Neuron (in vitro differentiated cells): ENCODE measurements at regions not wholly inside any gene's neighbourhood (a gene's known extent, or its start where the extent isn't known, plus 50 kb on each side); places are given as distances from the start of the nearest gene placed in this dataset.
"Not testable (repeated sequence)": the region's sequence is repeated elsewhere in the genome, so short reads cannot be mapped to it uniquely, and the experiment has no call there.

ENCODE experiments used
- H2AFZ ChIP-seq: one replicate; pipeline ENCODE4 v1.6.1; 2013; ENCODE audit warnings: low read depth, mild to moderate bottlenecking, inconsistent platforms, low read length, moderate library complexity
- H3K27me3 ChIP-seq: one replicate; pipeline ENCODE4 v1.6.1; 2013; ENCODE audit warnings: low read length; ENCODE audit not compliant: insufficient read depth
- H3K36me3 ChIP-seq: one replicate; pipeline ENCODE4 v1.6.1; 2013; ENCODE audit warnings: low read length; ENCODE audit not compliant: insufficient read depth
- H3K4me1 ChIP-seq: one replicate; pipeline ENCODE4 v1.6.1; 2013; ENCODE audit warnings: low read length; ENCODE audit not compliant: insufficient read depth
- H3K4me3 ChIP-seq: 2 replicates; pipeline ENCODE4 v1.5.1; 2013; ENCODE audit warnings: mild to moderate bottlenecking, low read length, moderate library complexity
- H3K9me3 ChIP-seq: one replicate; pipeline ENCODE4 v1.6.1; 2013; ENCODE audit warnings: low read length

GRCh38 chr9:26677965-26678706, 214.5 kb downstream of the CAAP1 start:
- H3K36me3 ChIP-seq, result no peaks in the 10 kb centered on the region
- peaks cover 16% of the 10 kb centered on the region for H3K4me1 ChIP-seq
- no peak overlapping the region for H2AFZ ChIP-seq
- no peaks in the 10 kb centered on the region for H3K27me3 ChIP-seq
- H3K4me3 ChIP-seq, result no peak overlapping the region
- no peaks in the 10 kb centered on the region for H3K9me3 ChIP-seq

GRCh38 chr9:26675035-26675434, 217.6 kb downstream of the CAAP1 start:
- Histone ChIP-seq H3K4me3 (no peak overlapping the region), H3K4me1 (peaks cover 24% of the 10 kb centered on the region), H3K27me3 (no peaks in the 10 kb centered on the region), H3K9me3 (no peaks in the 10 kb centered on the region), H3K36me3 (no peaks in the 10 kb centered on the region), H2AFZ (no peak overlapping the region)

GRCh38 chr9:26673261-26673660, 219.3 kb downstream of the CAAP1 start:
- no peaks in the 10 kb centered on the region for H3K27me3 ChIP-seq
- peaks cover 31% of the 10 kb centered on the region for H3K4me1 ChIP-seq
- H3K9me3 ChIP-seq, result no peaks in the 10 kb centered on the region
- H3K36me3 ChIP-seq, result no peaks in the 10 kb centered on the region
- H3K4me3 ChIP-seq, result no peak overlapping the region
- H2AFZ ChIP-seq, result no peak overlapping the region

GRCh38 chr9:26669701-26670670, 222.6 kb downstream of the CAAP1 start:
- Histone ChIP-seq H3K4me1 (peaks cover 25% of the 10 kb centered on the region), H2AFZ (peak overlapping the region; percentile 18), H3K9me3 (no peaks in the 10 kb centered on the region), H3K27me3 (no peaks in the 10 kb centered on the region), H3K36me3 (no peaks in the 10 kb centered on the region), H3K4me3 (no peak overlapping the region)

- Histone ChIP-seq H3K4me1 (peaks cover 23% of the 10 kb centered on the region), H2AFZ (no peak overlapping the region), H3K9me3 (no peaks in the 10 kb centered on the region), H3K4me3 (no peak overlapping the region), H3K27me3 (no peaks in the 10 kb centered on the region), H3K36me3 (no peaks in the 10 kb centered on the region)
These were observed 224.7 kb downstream of the CAAP1 start for GRCh38 chr9:26667882-26668281.

- Histone ChIP-seq H3K4me3 (no peak overlapping the region), H3K27me3 (no peaks in the 10 kb centered on the region), H3K4me1 (peaks cover 20% of the 10 kb centered on the region), H2AFZ (no peak overlapping the region), H3K9me3 (no peaks in the 10 kb centered on the region), H3K36me3 (no peaks in the 10 kb centered on the region)
These were observed 226.9 kb downstream of the CAAP1 start for GRCh38 chr9:26665666-26666065.

DNA sequence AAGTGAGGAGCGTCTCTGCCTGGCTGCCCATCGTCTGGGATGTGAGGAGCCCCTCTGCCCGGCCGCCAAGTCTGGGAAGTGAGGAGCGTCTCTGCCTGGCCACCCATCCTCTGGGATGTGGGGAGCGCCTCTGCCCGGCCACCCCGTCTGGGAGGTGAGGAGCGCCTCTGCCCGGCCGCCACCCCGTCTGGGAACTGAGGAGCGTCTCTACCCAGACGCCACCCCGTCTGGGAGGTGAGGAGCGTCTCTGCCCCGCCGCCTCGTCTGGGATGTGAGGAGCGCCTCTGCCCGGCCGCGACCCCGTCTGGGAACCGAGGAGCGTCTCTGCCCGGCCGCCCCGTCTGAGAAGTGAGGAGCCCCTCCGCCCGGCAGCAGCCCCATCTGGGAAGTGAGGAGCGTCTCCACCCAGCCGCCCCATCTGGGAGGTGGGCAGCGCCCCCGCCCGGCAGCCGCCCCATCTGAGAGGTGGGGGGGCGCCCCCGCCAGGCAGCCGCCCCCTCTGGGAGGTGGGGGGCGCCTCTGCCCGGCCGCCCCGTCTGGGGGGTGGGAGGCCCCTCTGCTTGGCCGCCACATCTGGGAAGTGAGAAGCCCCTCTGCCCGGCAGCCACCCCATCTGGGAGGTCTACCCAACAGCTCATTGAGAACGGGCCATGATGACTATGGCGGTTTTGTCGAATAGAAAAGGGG, 228.4 kb downstream of the CAAP1 start:
- H3K4me3 ChIP-seq, H3K36me3 ChIP-seq, H3K4me1 ChIP-seq, H2AFZ ChIP-seq, H3K9me3 ChIP-seq, H3K27me3 ChIP-seq: not testable (repeated sequence)

DNA sequence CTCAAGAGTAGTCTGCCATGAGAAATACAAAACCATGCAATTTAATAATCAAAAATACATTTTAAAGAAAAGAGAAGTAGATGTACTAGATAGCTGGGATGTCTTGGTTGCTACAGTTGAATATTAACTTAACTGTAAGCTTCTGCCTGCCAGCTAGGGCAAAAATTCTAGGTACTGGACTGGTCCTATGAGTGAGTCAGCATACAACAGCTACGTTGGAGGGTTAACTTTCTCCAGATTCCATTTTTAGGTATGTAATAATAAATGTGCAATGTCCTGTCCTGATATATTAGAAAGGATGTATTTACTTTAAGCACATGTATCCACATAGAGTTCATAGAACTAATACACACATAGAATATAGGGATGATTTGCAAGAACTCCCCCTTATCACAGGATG, 230.1 kb downstream of the CAAP1 start:
- Histone ChIP-seq H3K9me3 (no peaks in the 10 kb centered on the region), H3K4me1 (peaks cover 15% of the 10 kb centered on the region), H3K4me3 (no peak overlapping the region), H3K36me3 (no peaks in the 10 kb centered on the region), H2AFZ (no peak overlapping the region), H3K27me3 (no peaks in the 10 kb centered on the region)

GRCh38 chr9:26658476-26658875, 234.1 kb downstream of the CAAP1 start:
- Histone ChIP-seq H3K4me1 (peaks cover 18% of the 10 kb centered on the region), H3K9me3 (no peaks in the 10 kb centered on the region), H3K27me3 (no peaks in the 10 kb centered on the region), H2AFZ (no peak overlapping the region), H3K36me3 (no peaks in the 10 kb centered on the region), H3K4me3 (no peak overlapping the region)

DNA sequence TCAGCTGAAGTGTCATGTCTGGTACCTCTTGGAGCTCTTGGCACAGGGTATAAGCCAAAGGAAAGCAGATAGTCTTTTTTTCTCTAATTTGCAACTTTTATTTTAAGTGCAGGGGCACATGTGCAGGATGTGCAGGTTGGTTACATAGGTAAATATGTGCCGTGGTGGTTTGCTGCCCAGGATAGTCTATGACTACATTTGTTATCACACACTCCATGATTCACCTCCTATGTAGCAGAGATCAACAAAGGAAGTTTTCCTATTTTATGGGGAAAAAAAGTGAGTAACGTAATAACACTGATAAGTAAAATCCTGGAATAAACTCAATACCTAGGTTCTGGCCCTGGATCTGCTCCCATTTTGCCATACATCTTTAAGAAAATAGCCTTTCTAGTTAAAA, 234.6 kb downstream of the CAAP1 start:
- H3K4me3 ChIP-seq, result no peak overlapping the region
- no peak overlapping the region for H2AFZ ChIP-seq
- no peaks in the 10 kb centered on the region for H3K36me3 ChIP-seq
- no peaks in the 10 kb centered on the region for H3K9me3 ChIP-seq
- peaks cover 18% of the 10 kb centered on the region for H3K4me1 ChIP-seq
- H3K27me3 ChIP-seq, result no peaks in the 10 kb centered on the region

- Histone ChIP-seq H3K9me3 (no peaks in the 10 kb centered on the region), H3K27me3 (no peaks in the 10 kb centered on the region)
These were observed 236.4 kb downstream of the CAAP1 start for GRCh38 chr9:26656003-26656870.

DNA sequence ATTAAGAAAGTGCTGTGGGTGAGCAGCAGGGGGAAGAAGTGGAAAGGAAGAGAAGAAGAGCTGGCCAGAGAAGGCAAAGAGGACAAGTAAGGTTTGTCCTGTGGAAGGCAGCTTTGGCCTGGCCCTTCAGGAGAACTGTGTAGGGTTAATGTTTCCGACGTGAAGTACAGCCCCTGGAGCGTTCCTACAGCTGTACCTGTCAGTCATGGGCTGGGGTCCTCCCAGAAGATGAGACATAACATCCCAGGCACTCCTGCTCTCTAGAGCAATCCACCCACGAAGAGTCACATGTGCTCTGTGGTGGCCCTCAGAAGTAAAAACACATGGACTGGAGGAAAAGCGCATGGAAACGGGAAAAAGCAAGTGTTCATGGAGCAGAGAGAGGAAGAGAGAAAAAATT, 237.4 kb downstream of the CAAP1 start:
- H2AFZ ChIP-seq, result no peak overlapping the region
- no peaks in the 10 kb centered on the region for H3K27me3 ChIP-seq
- no peaks in the 10 kb centered on the region for H3K9me3 ChIP-seq
- H3K4me3 ChIP-seq, result no peak overlapping the region
- H3K4me1 ChIP-seq, result peaks cover 18% of the 10 kb centered on the region
- no peaks in the 10 kb centered on the region for H3K36me3 ChIP-seq

More at GRCh38 chr9:26656003-26656870, 236.4 kb downstream of the CAAP1 start:
- peak overlapping the region; percentile 74 for H2AFZ ChIP-seq
- H3K36me3 ChIP-seq, result no peaks in the 10 kb centered on the region
- H3K4me1 ChIP-seq, result peaks cover 18% of the 10 kb centered on the region
- H3K4me3 ChIP-seq, result no peak overlapping the region
